ENCODE measurements at regions not wholly inside any gene's neighbourhood (a gene's known extent, or its start where the extent isn't known, plus 50 kb on each side); places are given as distances from the start of the nearest gene placed in this dataset.

- Mint-ChIP-seq H3K36me3 (ENCODE audit: unreplicated experiment) (no peaks in the 10 kb centered on the region), H3K4me3 (ENCODE audit: unreplicated experiment) (no peak overlapping the region), H3K27ac (ENCODE audit: unreplicated experiment) (no peak overlapping the region), H3K9me3 (ENCODE audit: unreplicated experiment) (no peaks in the 10 kb centered on the region), H3K27me3 (ENCODE audit: unreplicated experiment) (no peaks in the 10 kb centered on the region), H3K4me1 (ENCODE audit: low read depth, unreplicated experiment) (no peaks in the 10 kb centered on the region)
- TF ChIP-seq CTCF (IDR thresholded peaks at IDR 0.05; ENCODE audit: partially characterized antibody, unreplicated experiment), result no peak
- no peak for DNase-seq
Measured at GRCh38 chr5:158463188-158463587, 604.2 kb upstream of the CLINT1 start.

- no peak for TF ChIP-seq CTCF (IDR thresholded peaks at IDR 0.05; ENCODE audit: partially characterized antibody, unreplicated experiment)
- H3K27ac Mint-ChIP-seq (ENCODE audit: unreplicated experiment), result no peak overlapping the region
- H3K4me1 Mint-ChIP-seq (ENCODE audit: low read depth, unreplicated experiment), result no peaks in the 10 kb centered on the region
- no peak overlapping the region for H3K4me3 Mint-ChIP-seq (ENCODE audit: unreplicated experiment)
- no peak for DNase-seq
- no peaks in the 10 kb centered on the region for H3K36me3 Mint-ChIP-seq (ENCODE audit: unreplicated experiment)
- no peaks in the 10 kb centered on the region for H3K27me3 Mint-ChIP-seq (ENCODE audit: unreplicated experiment)
- H3K9me3 Mint-ChIP-seq (ENCODE audit: unreplicated experiment), result no peaks in the 10 kb centered on the region
Measured at GRCh38 chr5:158462349-158463114, 603.6 kb upstream of the CLINT1 start.

DNA sequence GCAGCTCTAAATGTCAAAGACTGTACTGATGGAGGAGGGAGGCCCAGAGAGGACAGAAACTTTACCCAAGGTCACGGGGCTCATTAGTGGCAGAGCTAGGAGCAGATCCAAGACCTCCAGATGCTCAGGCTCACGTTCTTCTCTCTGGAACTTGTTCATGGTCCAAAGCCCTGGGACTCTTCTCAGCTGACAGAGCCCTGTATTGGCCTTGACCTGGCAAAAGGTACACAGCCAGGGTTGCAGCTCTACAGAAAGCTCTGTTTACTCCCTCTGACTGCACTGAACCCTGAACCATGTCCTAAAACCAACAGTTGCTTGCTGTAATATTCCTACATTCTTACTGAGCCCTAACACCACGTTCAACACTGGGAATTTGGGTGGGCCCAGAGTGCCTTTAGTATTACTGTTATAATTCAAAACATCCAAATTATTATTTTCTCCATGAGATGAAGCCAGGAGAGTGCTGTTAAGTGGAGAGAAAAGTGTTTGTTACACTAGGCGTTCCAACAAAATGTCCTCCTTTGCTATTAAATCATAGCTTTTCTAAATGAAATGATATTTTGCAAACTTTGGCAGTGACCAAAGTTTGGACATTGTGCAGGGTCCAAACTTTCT lies 602.4 kb upstream of the CLINT1 start:
- no peaks in the 10 kb centered on the region for H3K4me1 Mint-ChIP-seq (ENCODE audit: low read depth, unreplicated experiment)
- no peaks in the 10 kb centered on the region for H3K27me3 Mint-ChIP-seq (ENCODE audit: unreplicated experiment)
- TF ChIP-seq CTCF (IDR thresholded peaks at IDR 0.05; ENCODE audit: partially characterized antibody, unreplicated experiment), result no peak
- H3K9me3 Mint-ChIP-seq (ENCODE audit: unreplicated experiment), result no peaks in the 10 kb centered on the region
- no peak for DNase-seq
- no peak overlapping the region for H3K27ac Mint-ChIP-seq (ENCODE audit: unreplicated experiment)
- no peaks in the 10 kb centered on the region for H3K36me3 Mint-ChIP-seq (ENCODE audit: unreplicated experiment)
- no peak overlapping the region for H3K4me3 Mint-ChIP-seq (ENCODE audit: unreplicated experiment)

GRCh38 chr5:158458086-158458485 lies 599.1 kb upstream of the CLINT1 start:
- H3K4me3 Mint-ChIP-seq (ENCODE audit: unreplicated experiment), result no peak overlapping the region
- no peak overlapping the region for H3K27ac Mint-ChIP-seq (ENCODE audit: unreplicated experiment)
- TF ChIP-seq CTCF (IDR thresholded peaks at IDR 0.05; ENCODE audit: partially characterized antibody, unreplicated experiment), result no peak
- H3K9me3 Mint-ChIP-seq (ENCODE audit: unreplicated experiment), result no peaks in the 10 kb centered on the region
- H3K36me3 Mint-ChIP-seq (ENCODE audit: unreplicated experiment), result no peaks in the 10 kb centered on the region
- no peak for DNase-seq
- H3K27me3 Mint-ChIP-seq (ENCODE audit: unreplicated experiment), result no peaks in the 10 kb centered on the region
- H3K4me1 Mint-ChIP-seq (ENCODE audit: low read depth, unreplicated experiment), result no peaks in the 10 kb centered on the region

- Mint-ChIP-seq H3K4me3 (ENCODE audit: unreplicated experiment) (no peak overlapping the region), H3K4me1 (ENCODE audit: low read depth, unreplicated experiment) (no peaks in the 10 kb centered on the region), H3K9me3 (ENCODE audit: unreplicated experiment) (no peaks in the 10 kb centered on the region), H3K27me3 (ENCODE audit: unreplicated experiment) (no peaks in the 10 kb centered on the region), H3K36me3 (ENCODE audit: unreplicated experiment) (no peaks in the 10 kb centered on the region), H3K27ac (ENCODE audit: unreplicated experiment) (no peak overlapping the region)
- TF ChIP-seq CTCF (IDR thresholded peaks at IDR 0.05; ENCODE audit: partially characterized antibody, unreplicated experiment), result no peak
- DNase-seq, result no peak
Measured at GRCh38 chr5:158456756-158457155, 597.8 kb upstream of the CLINT1 start.

Measured in glutamatergic neuron (in vitro differentiated cells).